ENCODE measurements at regions not wholly inside any gene's neighbourhood (a gene's known extent, or its start where the extent isn't known, plus 50 kb on each side); places are given as distances from the start of the nearest gene placed in this dataset.

- no peaks in the 10 kb centered on the region for H3K4me1 Mint-ChIP-seq
- POLR2A ChIA-PET: no interaction called here
- no peak overlapping the region for H3K27ac Mint-ChIP-seq
- no peaks in the 10 kb centered on the region for H3K9me3 Mint-ChIP-seq
- H3K27me3 Mint-ChIP-seq (ENCODE audit: low read depth): no peaks in the 10 kb centered on the region
- H3K4me3 Mint-ChIP-seq: no peak overlapping the region
- H3K36me3 Mint-ChIP-seq: no peaks in the 10 kb centered on the region
- TF ChIP-seq CTCF (IDR thresholded peaks at IDR 0.05) (no peak), NFATC4 (CRISPR knock-in tag; IDR thresholded peaks at IDR 0.05) (no peak), ATF6 (CRISPR knock-in tag; IDR thresholded peaks at IDR 0.05) (no peak)
- ATAC-seq: no peak
- CTCF ChIA-PET: no interaction called here
- no peak for DNase-seq (ENCODE audit: low spot score)
Measured at GRCh38 chr5:166540156-166540555, 1751.3 kb upstream of the WWC1 start.

- no peaks in the 10 kb centered on the region for H3K27me3 Mint-ChIP-seq (ENCODE audit: low read depth)
- H3K4me3 Mint-ChIP-seq: no peak overlapping the region
- CTCF ChIA-PET: no interaction called here
- ATAC-seq (no peak), DNase-seq (ENCODE audit: low spot score) (no peak)
- POLR2A ChIA-PET: no interaction called here
- TF ChIP-seq STAT6 (CRISPR knock-in tag; conservative IDR thresholded peaks at IDR 0.05; ENCODE audit: low read depth): no peak
- TF ChIP-seq FOXP4 (CRISPR knock-in tag; IDR thresholded peaks at IDR 0.05): no peak
- no peak for TF ChIP-seq AR (CRISPR knock-in tag; IDR thresholded peaks at IDR 0.05)
- no peak for TF ChIP-seq TEAD4 (CRISPR knock-in tag; IDR thresholded peaks at IDR 0.05)
- TF ChIP-seq NFE2L1 (CRISPR knock-in tag; IDR thresholded peaks at IDR 0.05): no peak
- no peak for TF ChIP-seq NR1H2 (CRISPR knock-in tag; IDR thresholded peaks at IDR 0.05)
- no peak for TF ChIP-seq USF2 (CRISPR knock-in tag; IDR thresholded peaks at IDR 0.05)
- TF ChIP-seq ERG (CRISPR knock-in tag; IDR thresholded peaks at IDR 0.05): no peak
- TF ChIP-seq SMAD4 (CRISPR knock-in tag; IDR thresholded peaks at IDR 0.05): no peak
- no peak for TF ChIP-seq ZNF671 (CRISPR knock-in tag; IDR thresholded peaks at IDR 0.05)
- TF ChIP-seq PRRX2 (CRISPR knock-in tag; IDR thresholded peaks at IDR 0.05): no peak
- TF ChIP-seq ZSCAN18 (CRISPR knock-in tag; IDR thresholded peaks at IDR 0.05): no peak
- no peak for TF ChIP-seq USF1 (CRISPR knock-in tag; IDR thresholded peaks at IDR 0.05)
- TF ChIP-seq ZMAT4 (CRISPR knock-in tag; IDR thresholded peaks at IDR 0.05): no peak
- TF ChIP-seq CBFB (CRISPR knock-in tag; IDR thresholded peaks at IDR 0.05; ENCODE audit: low read depth): no peak
- H3K4me1 Mint-ChIP-seq: peaks cover under 1% of the 10 kb centered on the region; the same call in 1 of the 2 replicates
- no peaks in the 10 kb centered on the region for H3K9me3 Mint-ChIP-seq
- no peaks in the 10 kb centered on the region for H3K36me3 Mint-ChIP-seq
- H3K27ac Mint-ChIP-seq: no peak overlapping the region
Measured at GRCh38 chr5:166551384-166551783, 1740.1 kb upstream of the WWC1 start.
